ENCODE measurements at regions not wholly inside any gene's neighbourhood (a gene's known extent, or its start where the extent isn't known, plus 50 kb on each side); places are given as distances from the start of the nearest gene placed in this dataset.
A peak's percentile ranks its signal among the peaks of the same experiment; 100 is the strongest.

- Histone ChIP-seq H3K27ac (replicated peaks) (peak overlapping the region; percentile 55), H3K4me3 (replicated peaks; ENCODE audit: insufficient read depth, low read length) (no peak overlapping the region), H3K27me3 (ENCODE audit: insufficient read depth, poor library complexity, severe bottlenecking) (no peaks in the 10 kb centered on the region)
- TF ChIP-seq GABPA (IDR thresholded peaks at IDR 0.05; ENCODE audit: low read depth): no peak
- no peak for TF ChIP-seq REST (IDR thresholded peaks at IDR 0.05; ENCODE audit: insufficient replicate concordance, low read depth)
- TF ChIP-seq CTCF (IDR thresholded peaks at IDR 0.05; ENCODE audit: insufficient read depth, low read length): no peak
- TF ChIP-seq SPI1 (IDR thresholded peaks at IDR 0.05; ENCODE audit: borderline replicate concordance, low read depth): no peak
- TF ChIP-seq POLR2AphosphoS5 (IDR thresholded peaks at IDR 0.05; ENCODE audit: low read depth): no peak
- DNase-seq (ENCODE audit: low read depth in 1 of 2, low spot score in 1 of 2): no peak
Observed at GRCh38 chr3:171971919-171972514, 67.4 kb upstream of the FNDC3B start.

- H3K27ac ChIP-seq (replicated peaks): peak overlapping the region; percentile 93
- H3K4me3 ChIP-seq (replicated peaks; ENCODE audit: insufficient read depth, low read length): no peak overlapping the region
- DNase-seq (ENCODE audit: low read depth in 1 of 2, low spot score in 1 of 2): no peak
- H3K27me3 ChIP-seq (ENCODE audit: insufficient read depth, poor library complexity, severe bottlenecking): no peaks in the 10 kb centered on the region
- TF ChIP-seq SPI1 (IDR thresholded peaks at IDR 0.05; ENCODE audit: borderline replicate concordance, low read depth) (no peak), GABPA (IDR thresholded peaks at IDR 0.05; ENCODE audit: low read depth) (no peak), CTCF (IDR thresholded peaks at IDR 0.05; ENCODE audit: insufficient read depth, low read length) (no peak), REST (IDR thresholded peaks at IDR 0.05; ENCODE audit: insufficient replicate concordance, low read depth) (no peak), POLR2AphosphoS5 (IDR thresholded peaks at IDR 0.05; ENCODE audit: low read depth) (no peak)
Observed at GRCh38 chr3:171972871-171973348, 66.5 kb upstream of the FNDC3B start.

- peak; percentile 90 to 95 for DNase-seq (ENCODE audit: low read depth in 1 of 2, low spot score in 1 of 2)
- no peaks in the 10 kb centered on the region for H3K27me3 ChIP-seq (ENCODE audit: insufficient read depth, poor library complexity, severe bottlenecking)
- TF ChIP-seq SPI1 (IDR thresholded peaks at IDR 0.05; ENCODE audit: borderline replicate concordance, low read depth) (peak; percentile 87), CTCF (IDR thresholded peaks at IDR 0.05; ENCODE audit: insufficient read depth, low read length) (no peak), REST (IDR thresholded peaks at IDR 0.05; ENCODE audit: insufficient replicate concordance, low read depth) (no peak), POLR2AphosphoS5 (IDR thresholded peaks at IDR 0.05; ENCODE audit: low read depth) (peak; percentile 92), GABPA (IDR thresholded peaks at IDR 0.05; ENCODE audit: low read depth) (no peak)
- peak overlapping the region; percentile 93 for H3K27ac ChIP-seq (replicated peaks)
- H3K4me3 ChIP-seq (replicated peaks; ENCODE audit: insufficient read depth, low read length): peak overlapping the region; percentile 37
Observed at GRCh38 chr3:171974986-171975837, 64.2 kb upstream of the FNDC3B start.

Measured in HL-60 (cell line).